ENCODE measurements at regions not wholly inside any gene's neighbourhood (a gene's known extent, or its start where the extent isn't known, plus 50 kb on each side); places are given as distances from the start of the nearest gene placed in this dataset.
"Not testable (repeated sequence)": the region's sequence is repeated elsewhere in the genome, so short reads cannot be mapped to it uniquely, and the experiment has no call there.

DNA sequence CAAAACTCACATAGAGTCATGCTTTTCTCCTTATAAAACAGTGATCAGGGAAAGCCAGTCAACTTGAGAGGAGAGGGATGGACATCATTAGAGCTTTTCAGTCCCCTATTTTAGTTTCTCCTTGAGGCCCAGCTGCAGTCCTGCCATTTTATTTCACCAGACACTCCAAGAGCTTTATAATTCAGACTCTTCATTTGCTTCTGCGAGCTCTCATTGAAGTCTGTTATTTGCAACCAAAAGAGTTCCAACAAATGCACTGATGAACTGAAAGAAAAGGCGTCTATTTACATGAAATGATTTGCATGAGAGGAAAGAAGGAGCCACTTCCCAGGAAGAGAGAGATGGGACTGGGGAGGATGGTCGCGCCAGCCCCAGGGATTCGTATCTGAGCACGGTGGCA is 86.8 kb downstream of the NDUFA12 start:
- no peaks in the 10 kb centered on the region for H3K27me3 ChIP-seq
- DNase-seq: no peak
- H3K4me1 ChIP-seq: no peaks in the 10 kb centered on the region
- H3K27ac ChIP-seq: no peak overlapping the region
- no peak for TF ChIP-seq POLR2A (IDR thresholded peaks at IDR 0.05)
- TF ChIP-seq, protein P1, sequence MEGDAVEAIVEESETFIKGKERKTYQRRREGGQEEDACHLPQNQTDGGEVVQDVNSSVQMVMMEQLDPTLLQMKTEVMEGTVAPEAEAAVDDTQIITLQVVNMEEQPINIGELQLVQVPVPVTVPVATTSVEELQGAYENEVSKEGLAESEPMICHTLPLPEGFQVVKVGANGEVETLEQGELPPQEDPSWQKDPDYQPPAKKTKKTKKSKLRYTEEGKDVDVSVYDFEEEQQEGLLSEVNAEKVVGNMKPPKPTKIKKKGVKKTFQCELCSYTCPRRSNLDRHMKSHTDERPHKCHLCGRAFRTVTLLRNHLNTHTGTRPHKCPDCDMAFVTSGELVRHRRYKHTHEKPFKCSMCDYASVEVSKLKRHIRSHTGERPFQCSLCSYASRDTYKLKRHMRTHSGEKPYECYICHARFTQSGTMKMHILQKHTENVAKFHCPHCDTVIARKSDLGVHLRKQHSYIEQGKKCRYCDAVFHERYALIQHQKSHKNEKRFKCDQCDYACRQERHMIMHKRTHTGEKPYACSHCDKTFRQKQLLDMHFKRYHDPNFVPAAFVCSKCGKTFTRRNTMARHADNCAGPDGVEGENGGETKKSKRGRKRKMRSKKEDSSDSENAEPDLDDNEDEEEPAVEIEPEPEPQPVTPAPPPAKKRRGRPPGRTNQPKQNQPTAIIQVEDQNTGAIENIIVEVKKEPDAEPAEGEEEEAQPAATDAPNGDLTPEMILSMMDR (IDR thresholded peaks at IDR 0.05 in 4 of 5, conservative IDR thresholded peaks at IDR 0.05 in 1 of 5): no peak
- no peaks in the 10 kb centered on the region for H3K36me3 ChIP-seq
- intact Hi-C loops (cut with DNase I; ENCODE audit: low total_unique reads) (no loop called here), in situ Hi-C loops (cut with MboI; ENCODE audit: low sequenced_read_pairs in 4 of 4) (no loop called here)
- no peak for ATAC-seq
- no peaks in the 10 kb centered on the region for H3K9me3 ChIP-seq
- H3K4me3 ChIP-seq: no peak overlapping the region

DNA sequence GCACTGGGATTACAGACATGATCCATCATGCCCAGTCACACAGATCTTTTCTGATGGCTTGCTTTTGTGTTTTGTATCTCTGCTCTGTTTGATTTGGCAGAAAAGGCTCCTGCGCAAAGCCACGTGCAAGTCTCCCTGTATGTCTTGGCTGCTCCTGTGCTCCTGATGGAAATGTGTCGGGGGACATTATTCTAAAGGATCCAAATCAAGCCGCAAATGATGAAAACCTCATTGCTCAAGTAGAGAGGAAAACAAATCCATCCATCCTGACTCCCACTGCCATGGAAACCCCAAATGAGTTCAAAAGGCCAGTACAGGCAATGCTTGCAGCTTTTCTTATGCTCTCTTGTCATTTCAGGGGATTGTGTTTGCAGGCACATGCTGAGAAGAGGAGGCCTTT is 93.8 kb downstream of the NDUFA12 start:
- DNase-seq: no peak
- H3K4me3 ChIP-seq: no peak overlapping the region
- no peak overlapping the region for H3K27ac ChIP-seq
- no peaks in the 10 kb centered on the region for H3K9me3 ChIP-seq
- ATAC-seq: no peak
- in situ Hi-C loops (cut with MboI; ENCODE audit: low sequenced_read_pairs in 4 of 4): no loop called here
- H3K4me1 ChIP-seq: no peaks in the 10 kb centered on the region
- H3K36me3 ChIP-seq: no peaks in the 10 kb centered on the region
- no peak for TF ChIP-seq POLR2A (IDR thresholded peaks at IDR 0.05)
- TF ChIP-seq, protein P1 (IDR thresholded peaks at IDR 0.05 in 4 of 5, conservative IDR thresholded peaks at IDR 0.05 in 1 of 5): no peak
- H3K27me3 ChIP-seq: no peaks in the 10 kb centered on the region
- intact Hi-C loops (cut with DNase I; ENCODE audit: low total_unique reads): no loop called here

DNA sequence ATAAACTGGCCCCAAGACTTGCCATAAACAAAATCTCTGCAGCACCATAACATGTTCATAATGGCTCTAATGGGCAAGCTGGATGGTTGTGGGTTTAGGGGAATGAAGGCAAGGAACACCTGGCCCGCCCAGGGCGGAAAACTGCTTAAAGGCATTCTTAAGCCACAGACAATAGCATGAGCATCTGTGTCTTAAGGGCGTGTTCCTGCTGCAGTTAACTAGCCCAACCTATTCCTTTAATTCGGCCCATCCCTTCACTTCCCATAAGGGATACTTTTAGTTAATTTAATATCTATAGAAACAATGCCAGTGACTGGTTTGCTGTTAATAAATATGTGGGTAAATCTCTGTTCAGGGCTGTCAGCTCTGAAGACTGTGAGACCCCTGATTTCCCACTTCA is 97.7 kb downstream of the NDUFA12 start:
- in situ Hi-C loops (cut with MboI; ENCODE audit: low sequenced_read_pairs in 4 of 4); H3K9me3 ChIP-seq; H3K4me3 ChIP-seq; H3K4me1 ChIP-seq; H3K36me3 ChIP-seq; intact Hi-C loops (cut with DNase I; ENCODE audit: low total_unique reads); H3K27me3 ChIP-seq; H3K27ac ChIP-seq; DNase-seq; ATAC-seq: not testable (repeated sequence)

DNA sequence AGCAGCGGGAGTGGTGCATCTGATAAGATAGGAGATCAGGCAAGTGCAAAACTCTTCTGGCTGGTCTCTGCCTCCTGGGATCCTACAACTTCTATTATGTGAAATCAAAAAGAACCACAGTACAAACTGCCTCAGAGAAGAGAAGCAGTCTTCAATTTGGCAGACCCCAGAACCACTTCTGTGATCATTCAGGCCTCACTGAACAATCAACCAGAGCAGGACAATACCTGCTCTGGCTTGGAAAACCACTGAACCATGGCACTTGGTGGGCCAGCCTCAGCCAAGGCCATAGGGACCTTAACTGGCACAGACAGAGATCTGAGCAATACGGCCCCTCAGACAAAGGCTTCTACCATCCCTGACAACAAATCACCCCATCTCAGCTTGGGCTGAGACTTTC is 103.0 kb downstream of the NDUFA12 start:
- Histone ChIP-seq H3K4me3 (no peak overlapping the region), H3K9me3 (no peaks in the 10 kb centered on the region), H3K4me1 (no peaks in the 10 kb centered on the region), H3K27me3 (no peaks in the 10 kb centered on the region), H3K27ac (no peak overlapping the region), H3K36me3 (no peaks in the 10 kb centered on the region)
- intact Hi-C loops (cut with DNase I; ENCODE audit: low total_unique reads): no loop called here
- ATAC-seq (no peak), DNase-seq (no peak)
- in situ Hi-C loops (cut with MboI; ENCODE audit: low sequenced_read_pairs in 4 of 4): no loop called here
- no peak for TF ChIP-seq POLR2A (IDR thresholded peaks at IDR 0.05)
- TF ChIP-seq, protein P1 (IDR thresholded peaks at IDR 0.05 in 4 of 5, conservative IDR thresholded peaks at IDR 0.05 in 1 of 5): no peak

DNA sequence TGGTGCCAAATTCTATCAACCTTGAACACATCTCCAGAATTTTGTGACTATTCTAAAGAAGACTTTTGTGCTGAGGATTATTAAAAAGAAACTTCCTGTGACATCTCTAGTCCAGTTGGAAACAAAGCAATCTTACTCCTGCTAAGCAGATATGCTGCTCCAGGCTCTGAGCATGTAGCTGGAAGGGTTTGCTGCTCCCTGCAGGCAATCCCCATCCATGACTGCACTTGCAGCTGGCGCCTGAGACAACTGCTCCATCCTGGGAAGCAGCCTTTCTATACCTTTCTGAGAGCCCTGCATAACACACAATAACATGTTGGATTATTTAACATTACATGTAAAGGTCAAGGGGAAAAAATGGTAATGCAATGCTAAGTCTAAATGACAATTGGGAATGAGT is 105.1 kb downstream of the NDUFA12 start:
- Histone ChIP-seq H3K4me1 (no peaks in the 10 kb centered on the region), H3K27ac (no peak overlapping the region), H3K36me3 (no peaks in the 10 kb centered on the region), H3K9me3 (no peaks in the 10 kb centered on the region), H3K27me3 (no peaks in the 10 kb centered on the region), H3K4me3 (no peak overlapping the region)
- TF ChIP-seq POLR2A (IDR thresholded peaks at IDR 0.05): no peak
- TF ChIP-seq, protein P1 (IDR thresholded peaks at IDR 0.05 in 4 of 5, conservative IDR thresholded peaks at IDR 0.05 in 1 of 5): peak in 1 of 5 experiments; percentile 26
- DNase-seq (no peak), ATAC-seq (no peak)
- intact Hi-C loops (cut with DNase I; ENCODE audit: low total_unique reads): no loop called here
- in situ Hi-C loops (cut with MboI; ENCODE audit: low sequenced_read_pairs in 4 of 4): no loop called here

Measured in gastrocnemius medialis (tissue), 4 donors.